Fibroblast of skin of left biceps (primary cell): ENCODE measurements at regions not wholly inside any gene's neighbourhood (a gene's known extent, or its start where the extent isn't known, plus 50 kb on each side); places are given as distances from the start of the nearest gene placed in this dataset.

Experiments used
- DNase-seq, 2 experiments: peaks; one replicate each; pipeline ENCODE4 v3.0.0-alpha.2; 2013; ENCODE audit warnings: low read depth in 2 of 2

DNA sequence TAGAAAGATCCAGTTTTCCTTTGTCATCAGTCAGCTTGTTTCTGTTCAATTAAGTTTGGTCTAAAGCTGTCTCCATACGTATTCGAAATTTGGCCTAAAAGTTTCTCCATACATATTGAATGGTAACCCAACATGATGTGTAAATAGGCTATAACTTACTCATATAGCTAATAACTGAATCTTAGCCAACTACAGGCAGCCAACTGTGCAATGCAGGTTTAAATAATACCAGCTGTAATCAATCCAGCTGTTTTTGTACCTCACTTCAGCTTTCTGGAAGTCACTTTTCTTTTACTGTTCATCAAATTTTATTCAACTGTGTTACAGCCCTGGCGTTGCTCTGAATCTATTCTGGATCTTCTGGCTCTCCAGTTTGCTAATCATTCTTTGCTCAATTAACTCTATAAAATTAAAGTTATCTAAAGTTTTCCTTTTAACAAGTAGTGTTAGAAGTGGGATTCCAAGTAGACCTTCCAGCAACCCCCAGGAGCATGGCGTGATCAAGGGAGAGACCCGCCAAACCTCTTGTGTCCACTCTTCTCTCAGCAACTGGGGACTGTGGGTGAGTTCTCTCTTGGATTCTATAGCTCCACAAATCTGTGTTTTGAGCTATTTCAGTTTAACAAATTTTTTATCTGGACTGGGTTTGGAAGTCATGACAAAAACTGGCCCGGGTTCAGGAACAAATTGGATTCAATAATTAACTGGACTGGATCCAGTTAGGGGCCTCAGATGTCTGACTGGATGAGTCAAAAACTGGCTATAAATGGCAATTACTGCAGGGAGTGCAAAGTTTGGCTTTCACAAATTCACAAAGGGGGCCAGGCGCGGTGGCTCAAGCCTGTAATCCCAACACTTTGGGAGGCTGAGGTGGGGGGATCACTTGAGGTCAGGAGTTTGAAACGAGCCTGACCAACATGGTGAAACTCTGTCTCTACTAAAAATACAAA is 329.7 kb upstream of the ST6GAL2 start:
- peak; percentile 1 to 4 for DNase-seq

- DNase-seq = no peak
Measured at GRCh38 chr2:107218208-107218607, 332.2 kb upstream of the ST6GAL2 start.

DNA sequence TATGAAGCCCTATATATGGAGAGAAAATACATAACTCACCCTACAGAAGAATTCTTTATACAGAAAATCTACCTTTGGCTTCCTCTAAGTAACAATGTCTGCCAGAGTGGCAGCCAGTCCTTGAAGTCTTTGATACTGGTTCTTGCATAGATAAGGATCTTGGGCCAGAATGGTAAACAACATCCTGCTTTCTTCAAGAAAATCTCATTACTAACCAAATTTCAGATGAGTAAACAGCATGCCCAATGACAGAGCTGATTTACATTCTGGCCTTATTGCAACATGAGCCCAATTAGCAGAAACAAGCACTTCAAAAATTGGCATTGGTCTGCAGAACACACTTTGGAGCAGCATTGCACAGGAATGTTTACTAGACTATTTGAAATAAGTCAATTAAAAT is 336.5 kb upstream of the ST6GAL2 start:
- no peak for DNase-seq

DNA sequence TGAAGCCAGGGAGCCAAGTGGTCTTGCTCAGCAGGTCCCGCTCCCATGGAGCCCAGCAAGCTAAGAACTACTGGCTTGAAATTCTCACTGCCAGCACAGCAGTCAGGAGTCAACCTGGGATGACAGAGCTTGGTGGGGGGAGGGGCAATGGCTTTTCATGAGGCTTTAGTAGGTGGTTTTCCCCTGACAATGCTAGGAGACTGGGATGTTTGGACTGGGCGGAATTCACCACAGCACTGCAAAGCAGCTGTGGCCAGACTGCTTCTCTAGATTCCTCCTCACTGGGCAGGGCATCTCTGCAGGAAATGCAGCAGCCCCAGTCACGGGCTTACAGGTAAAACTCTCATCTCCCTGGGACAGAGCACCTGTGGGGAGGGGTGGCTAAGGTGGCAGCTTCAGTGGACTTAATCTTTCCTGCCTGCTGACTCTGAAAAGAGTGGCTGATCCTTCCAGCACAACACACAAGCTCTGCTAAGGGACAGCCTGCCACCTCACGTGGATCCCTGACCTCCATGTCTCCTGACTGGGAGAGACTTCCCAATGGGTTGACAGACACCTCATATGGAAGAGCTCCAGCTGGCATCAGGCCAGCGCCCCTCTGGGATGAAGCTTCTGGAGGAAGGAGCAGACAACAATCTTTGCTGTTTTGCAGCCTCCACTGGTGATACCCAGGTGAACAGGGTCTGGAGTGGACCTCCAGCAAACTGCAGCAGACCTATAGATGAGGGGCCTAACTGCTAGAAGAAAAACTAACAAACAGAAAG is 349.7 kb upstream of the ST6GAL2 start:
- DNase-seq = no peak

- DNase-seq = no peak
Measured at GRCh38 chr2:107242811-107243210, 356.8 kb upstream of the ST6GAL2 start.

- no peak for DNase-seq
Measured at GRCh38 chr2:107248932-107249331, 363.0 kb upstream of the ST6GAL2 start.

DNA sequence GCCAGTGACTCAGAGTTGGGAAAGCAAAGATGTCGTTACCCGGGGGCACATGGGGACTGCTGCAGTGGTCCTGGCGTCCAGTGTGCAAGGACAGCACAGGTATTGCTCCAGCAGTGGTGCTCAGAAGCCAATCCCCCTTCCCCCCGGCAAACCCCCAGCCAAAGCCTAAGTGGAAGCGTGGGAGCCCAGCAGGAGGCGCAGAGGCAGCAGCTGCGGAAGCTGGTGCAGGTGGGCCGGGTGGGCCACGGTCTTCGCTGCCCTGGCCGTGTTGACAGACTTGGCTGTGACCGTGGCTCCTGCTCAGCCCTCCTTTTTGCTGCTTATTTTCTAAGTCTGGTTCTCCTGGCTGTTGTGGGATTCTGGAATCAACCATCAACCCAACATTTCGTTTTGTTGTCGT is 369.8 kb upstream of the ST6GAL2 start:
- DNase-seq = no peak

DNA sequence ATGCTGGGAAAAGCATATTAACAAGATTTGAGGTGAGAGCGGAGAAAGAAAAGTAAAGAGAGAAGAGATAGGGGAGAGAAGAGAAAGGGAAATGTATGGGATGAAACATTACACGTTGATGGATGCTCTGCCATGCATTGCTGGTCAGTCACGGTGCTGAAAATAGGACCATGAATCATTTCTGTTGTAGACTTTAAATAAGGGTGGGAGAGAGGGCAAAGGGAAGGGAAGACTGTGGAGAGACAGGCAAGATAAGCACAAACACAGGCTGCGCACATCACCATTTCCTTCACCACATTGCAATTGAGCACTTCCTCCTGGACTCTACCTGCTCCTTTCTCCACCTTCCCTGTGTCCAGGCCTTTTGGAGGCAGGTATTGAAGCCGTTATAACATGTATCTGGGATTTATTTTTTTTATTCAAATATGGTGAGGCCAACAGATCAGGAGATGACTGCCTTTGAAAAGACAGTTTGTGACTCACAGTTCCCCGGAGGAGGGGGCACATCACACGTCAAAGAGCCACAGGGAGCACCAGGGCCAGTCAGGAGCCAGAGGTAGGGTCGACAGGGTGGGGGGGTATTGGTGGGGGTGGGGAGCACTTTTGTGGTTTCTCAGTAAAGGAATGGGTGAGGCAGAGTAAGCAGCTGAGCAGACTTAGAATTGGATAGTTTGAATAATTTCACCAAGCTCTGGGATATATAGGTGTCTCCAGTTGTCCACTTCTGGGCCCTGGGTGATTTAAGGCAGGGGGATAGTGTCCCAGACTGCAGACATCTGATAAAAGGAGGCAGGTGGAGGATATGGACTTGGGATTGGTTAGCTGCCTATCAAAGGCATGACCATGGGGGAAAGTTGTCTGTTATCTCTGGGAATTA is 372.8 kb upstream of the ST6GAL2 start:
- no peak for DNase-seq

GRCh38 chr2:107259408-107260195 is 373.6 kb upstream of the ST6GAL2 start:
- DNase-seq = no peak

DNA sequence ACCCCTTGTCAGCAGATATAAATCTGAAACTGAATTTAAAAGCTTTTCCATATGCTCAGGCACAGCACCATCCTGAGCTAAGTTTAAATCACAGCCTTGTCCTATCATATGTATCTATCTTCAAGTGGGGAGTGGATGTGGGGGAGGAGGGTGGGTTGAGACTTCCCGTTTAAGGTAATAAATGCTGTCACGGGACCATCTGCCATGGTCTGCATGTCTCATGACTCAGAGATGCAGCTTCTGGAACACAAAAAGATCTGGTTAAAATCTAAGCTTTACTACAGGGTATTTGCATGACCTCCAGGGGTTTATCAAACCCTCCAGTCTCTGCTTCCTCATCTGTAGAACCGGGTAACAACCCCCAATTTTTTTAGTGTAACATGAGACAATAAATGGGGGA is 377.7 kb upstream of the ST6GAL2 start:
- peak in 1 of 2 experiments; percentile 15 for DNase-seq

- DNase-seq = no peak
Measured at GRCh38 chr2:107264184-107264583, 378.2 kb upstream of the ST6GAL2 start.

DNA sequence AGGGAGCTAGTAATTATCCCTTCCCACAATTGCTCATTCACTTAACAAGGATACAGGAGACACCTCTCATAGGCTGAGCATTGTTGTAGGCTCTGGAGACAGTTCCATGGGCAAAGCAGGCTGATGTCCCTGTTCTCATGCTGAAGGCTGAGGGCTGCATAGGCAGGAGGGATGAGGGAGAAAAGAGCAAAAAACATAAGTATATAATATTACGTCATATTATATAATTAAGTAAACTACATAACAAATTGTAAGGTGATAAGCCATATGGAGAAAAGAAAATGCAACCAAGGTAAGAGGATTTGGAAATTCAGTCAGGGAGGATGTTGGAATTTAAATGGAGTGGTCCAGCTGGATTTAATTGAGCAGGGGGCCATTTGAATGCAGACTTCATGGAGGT is 380.6 kb upstream of the ST6GAL2 start:
- no peak for DNase-seq

GRCh38 chr2:107267086-107267485 is 381.1 kb upstream of the ST6GAL2 start:
- no peak for DNase-seq

DNA sequence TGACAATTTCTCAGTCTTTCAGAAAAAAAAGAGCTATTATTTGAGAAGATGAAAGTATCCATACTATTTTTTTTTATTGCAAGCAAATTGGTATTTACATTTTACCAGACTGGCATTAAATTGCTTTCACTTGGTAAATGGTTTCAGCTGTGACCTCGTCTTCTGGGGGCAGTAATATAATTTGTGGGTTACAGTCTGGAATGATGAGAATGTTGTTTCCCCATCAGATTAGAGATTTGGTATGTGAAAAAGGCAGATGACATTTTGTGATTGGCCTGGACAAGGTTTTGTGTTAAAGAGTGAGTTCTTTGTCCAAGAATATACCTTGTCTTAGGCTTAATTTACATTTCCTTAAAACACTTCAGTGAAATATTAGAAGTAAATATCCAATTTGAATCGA is 390.1 kb upstream of the ST6GAL2 start:
- DNase-seq = no peak

DNA sequence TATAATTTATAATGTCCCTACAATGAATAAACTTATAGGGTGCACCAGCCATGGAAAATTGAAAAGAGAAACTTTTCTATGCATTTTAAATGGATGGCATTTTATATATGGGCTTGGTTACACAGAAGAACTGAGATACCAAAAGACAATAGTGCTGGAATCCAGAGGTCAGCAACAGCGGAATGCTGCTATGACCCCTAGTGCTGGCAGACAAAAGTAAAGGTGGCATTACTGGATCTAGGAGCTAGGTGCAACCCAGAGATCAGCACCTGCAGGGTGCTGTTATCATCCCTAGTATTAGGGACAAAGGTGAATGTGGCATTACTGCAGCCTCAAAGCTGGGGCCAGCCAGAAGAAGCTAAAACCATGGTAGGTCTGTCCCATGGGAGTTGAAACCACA is 392.7 kb upstream of the ST6GAL2 start:
- no peak for DNase-seq

- DNase-seq = no peak
Measured at GRCh38 chr2:107281637-107282036, 395.7 kb upstream of the ST6GAL2 start.

DNA sequence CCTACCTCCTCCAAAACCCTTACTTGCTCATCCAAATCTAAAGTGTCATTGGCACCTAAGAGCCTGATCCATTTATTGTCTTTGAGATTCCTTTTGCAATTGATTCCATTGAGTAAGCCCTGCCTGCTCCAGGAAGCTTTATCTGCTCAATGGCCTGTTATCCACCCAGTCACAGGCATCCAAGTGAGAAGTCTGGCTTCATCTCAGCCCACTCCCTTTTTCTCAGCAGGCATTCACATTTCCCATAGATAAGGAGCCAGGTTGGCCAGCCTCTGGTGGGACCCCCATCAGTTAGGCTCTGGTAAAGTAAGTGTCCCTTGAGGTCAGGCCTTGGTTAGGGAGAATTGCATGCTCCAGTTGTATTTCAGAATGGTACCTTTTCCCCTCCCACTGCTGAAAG is 396.2 kb upstream of the ST6GAL2 start:
- DNase-seq = no peak

DNA sequence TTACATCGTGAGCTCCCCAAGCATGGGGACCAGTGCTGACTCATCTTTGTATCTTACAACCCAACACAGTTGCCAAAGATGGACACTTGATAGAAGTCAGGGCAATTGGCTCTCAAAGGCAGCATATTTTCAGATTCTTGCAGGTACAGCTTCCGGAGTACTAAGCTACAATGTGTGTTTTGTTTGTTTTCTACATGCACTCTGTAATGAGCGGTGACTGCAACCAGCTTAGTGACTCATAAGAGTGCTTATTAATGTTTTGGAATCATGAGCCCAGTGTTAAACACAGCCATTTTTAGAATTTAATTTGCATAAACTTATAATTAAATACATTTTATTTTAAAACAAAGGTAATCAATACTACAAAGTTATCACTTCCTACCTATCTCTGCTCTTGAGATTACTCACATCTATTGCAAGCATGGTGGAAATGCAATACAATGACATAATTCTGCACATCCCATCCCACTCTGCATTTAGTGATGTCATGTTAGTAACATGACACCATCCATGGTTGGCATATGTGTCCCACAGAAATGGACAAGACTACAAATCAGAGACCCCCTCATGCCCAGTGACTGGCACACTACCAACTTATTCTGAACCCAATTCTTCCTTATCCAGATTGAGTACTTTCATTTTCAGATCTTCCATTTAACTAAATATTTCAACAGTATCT is 399.8 kb upstream of the ST6GAL2 start:
- DNase-seq = no peak

- DNase-seq = no peak
Measured at GRCh38 chr2:107290041-107290440, 404.1 kb upstream of the ST6GAL2 start.

- DNase-seq = no peak
Measured at GRCh38 chr2:107303964-107304363, 418.0 kb upstream of the ST6GAL2 start.

DNA sequence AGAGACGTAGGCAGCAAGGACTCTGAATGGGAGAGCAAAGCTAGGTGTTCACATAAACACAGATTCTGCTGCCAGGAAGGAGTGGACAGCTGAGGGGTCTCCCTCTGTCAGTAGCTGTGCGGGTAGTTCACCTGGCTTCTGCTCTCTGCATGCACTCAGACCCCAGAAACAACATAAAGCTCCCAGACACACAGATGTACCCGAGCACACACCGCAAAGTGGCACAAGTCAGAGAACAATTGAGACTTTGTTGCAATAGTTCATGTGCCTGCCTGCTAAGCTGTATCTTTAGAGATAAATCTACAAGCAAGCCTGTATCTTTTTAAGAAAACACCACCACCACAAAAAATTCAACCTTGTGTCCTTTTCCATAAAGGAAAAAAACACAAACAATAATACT is 420.0 kb upstream of the ST6GAL2 start:
- no peak for DNase-seq
